Chondrocyte (in vitro differentiated cells): ENCODE measurements at regions not wholly inside any gene's neighbourhood (a gene's known extent, or its start where the extent isn't known, plus 50 kb on each side); places are given as distances from the start of the nearest gene placed in this dataset.
"Not testable (repeated sequence)": the region's sequence is repeated elsewhere in the genome, so short reads cannot be mapped to it uniquely, and the experiment has no call there.

ENCODE experiments used
- DNase-seq: peaks from one replicate; pipeline ENCODE4 v3.0.0; 2021; ENCODE audit warnings: mixed read lengths, low spot score
- H3K27ac Mint-ChIP-seq: one replicate; pipeline ENCODE4 v1.8.0; 2021; ENCODE audit warnings: mild to moderate bottlenecking, moderate library complexity, mixed read lengths; ENCODE audit not compliant: unreplicated experiment
- H3K27me3 Mint-ChIP-seq: 2 replicates; pipeline ENCODE4 v1.8.0; 2021; ENCODE audit warnings: low read depth, mixed read lengths
- H3K36me3 Mint-ChIP-seq: 2 replicates; pipeline ENCODE4 v1.8.0; 2021; ENCODE audit warnings: low read depth, mixed read lengths
- H3K4me1 Mint-ChIP-seq: 2 replicates; pipeline ENCODE4 v1.8.0; 2021; ENCODE audit warnings: low read depth, mild to moderate bottlenecking, mixed read lengths
- H3K4me3 Mint-ChIP-seq: one replicate; pipeline ENCODE4 v1.8.0; 2021; ENCODE audit warnings: mild to moderate bottlenecking, moderate library complexity, mixed read lengths; ENCODE audit not compliant: unreplicated experiment
- H3K9me3 Mint-ChIP-seq: 2 replicates; pipeline ENCODE4 v1.8.0; 2021; ENCODE audit warnings: low read depth, mixed read lengths
- CTCF ChIP-seq: fragments of 200-600 bp; sonication (generic); IDR thresholded peaks from 2 replicates; pipeline ENCODE4 v1.5.0; 2021; ENCODE audit warnings: antibody characterized with exemption, mild to moderate bottlenecking, moderate library complexity

GRCh38 chr7:125195156-125195555 is 265.5 kb upstream of the POT1 start:
- Mint-ChIP-seq H3K4me1 (peaks cover 22% of the 10 kb centered on the region), H3K4me3 (no peak overlapping the region), H3K9me3 (peaks cover 11% of the 10 kb centered on the region), H3K27ac (peak overlapping the region; percentile 73), H3K36me3 (no peaks in the 10 kb centered on the region), H3K27me3 (peaks cover 3% of the 10 kb centered on the region)
- TF ChIP-seq CTCF = no peak
- no peak for DNase-seq

- peaks cover 22% of the 10 kb centered on the region for H3K4me1 Mint-ChIP-seq
- peaks cover 11% of the 10 kb centered on the region for H3K9me3 Mint-ChIP-seq
- DNase-seq = no peak
- TF ChIP-seq CTCF = no peak
- H3K36me3 Mint-ChIP-seq = no peaks in the 10 kb centered on the region
- peaks cover 4% of the 10 kb centered on the region for H3K27me3 Mint-ChIP-seq
- no peak overlapping the region for H3K27ac Mint-ChIP-seq
- H3K4me3 Mint-ChIP-seq = no peak overlapping the region
These were observed 263.6 kb upstream of the POT1 start for GRCh38 chr7:125193263-125193662.

- Mint-ChIP-seq H3K4me1 (no peaks in the 10 kb centered on the region), H3K9me3 (no peaks in the 10 kb centered on the region), H3K4me3 (no peak overlapping the region), H3K27me3 (peaks cover 3% of the 10 kb centered on the region), H3K36me3 (no peaks in the 10 kb centered on the region), H3K27ac (no peak overlapping the region)
- no peak for TF ChIP-seq CTCF
- no peak for DNase-seq
These were observed 255.2 kb upstream of the POT1 start for GRCh38 chr7:125184801-125185200.

GRCh38 chr7:125181569-125182267 is 252.1 kb upstream of the POT1 start:
- not testable (repeated sequence) for H3K36me3 Mint-ChIP-seq, H3K27me3 Mint-ChIP-seq, H3K27ac Mint-ChIP-seq, DNase-seq, H3K4me1 Mint-ChIP-seq, H3K4me3 Mint-ChIP-seq
- H3K9me3 Mint-ChIP-seq = peaks cover 13% of the 10 kb centered on the region

GRCh38 chr7:125173571-125173970 is 243.9 kb upstream of the POT1 start:
- peaks cover 2% of the 10 kb centered on the region for H3K27me3 Mint-ChIP-seq
- no peaks in the 10 kb centered on the region for H3K4me1 Mint-ChIP-seq
- no peaks in the 10 kb centered on the region for H3K36me3 Mint-ChIP-seq
- H3K9me3 Mint-ChIP-seq = peaks cover 11% of the 10 kb centered on the region
- no peak overlapping the region for H3K4me3 Mint-ChIP-seq
- no peak for TF ChIP-seq CTCF
- DNase-seq = no peak
- H3K27ac Mint-ChIP-seq = no peak overlapping the region

GRCh38 chr7:125169088-125169487 is 239.5 kb upstream of the POT1 start:
- no peak overlapping the region for H3K4me3 Mint-ChIP-seq
- peaks cover 2% of the 10 kb centered on the region for H3K9me3 Mint-ChIP-seq
- peaks cover 3% of the 10 kb centered on the region for H3K27me3 Mint-ChIP-seq
- no peak overlapping the region for H3K27ac Mint-ChIP-seq
- DNase-seq = no peak
- TF ChIP-seq CTCF = no peak
- no peaks in the 10 kb centered on the region for H3K4me1 Mint-ChIP-seq
- no peaks in the 10 kb centered on the region for H3K36me3 Mint-ChIP-seq
